GM06990 (cell line): ENCODE measurements at regions not wholly inside any gene's neighbourhood (a gene's known extent, or its start where the extent isn't known, plus 50 kb on each side); places are given as distances from the start of the nearest gene placed in this dataset.

ENCODE experiments used
- DNase-seq: peaks from one replicate; pipeline ENCODE4 v3.0.0-alpha.2; 2011; ENCODE audit not compliant: insufficient read length; ENCODE audit errors: extremely low read depth
- H3K27me3 ChIP-seq: replicated peaks from 2 replicates; pipeline ENCODE4 v1.6.0; 2011; ENCODE audit warnings: low read length; ENCODE audit not compliant: control insufficient read depth, insufficient read depth
- H3K36me3 ChIP-seq: 2 replicates; pipeline ENCODE4 v1.5.1; 2011; ENCODE audit warnings: low read length; ENCODE audit not compliant: control insufficient read depth, insufficient read depth
- H3K4me3 ChIP-seq: replicated peaks from 2 replicates; pipeline ENCODE4 v1.5.1; 2011; ENCODE audit warnings: low read depth, mild to moderate bottlenecking, control low read depth, low read length
- TF ChIP-seq, protein P1 (sequence below): IDR thresholded peaks from 2 replicates; pipeline ENCODE4 v1.5.1; 2011; ENCODE audit warnings: low read length, control low read depth, mild to moderate bottlenecking, inconsistent platforms; ENCODE audit not compliant: insufficient read depth, poor library complexity, severe bottlenecking

DNA sequence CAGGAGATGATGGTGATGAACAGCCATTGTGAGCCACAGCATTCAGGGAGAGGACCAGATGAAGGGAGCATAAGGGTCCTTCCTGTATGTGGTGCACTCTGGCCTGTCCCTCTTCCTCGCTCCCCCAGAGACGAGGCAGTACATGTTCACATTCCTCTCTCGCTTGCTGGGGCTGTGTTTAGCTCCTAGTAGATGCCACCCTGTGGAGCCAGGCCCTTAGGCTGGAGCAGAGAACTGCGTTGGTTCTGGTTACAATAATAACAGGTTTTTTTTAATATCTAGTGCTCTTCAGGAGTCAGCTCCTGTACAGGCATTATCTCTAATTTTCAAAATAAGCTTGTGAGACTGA, 171.1 kb upstream of the MYT1L start:
- Histone ChIP-seq H3K4me3 (no peak overlapping the region), H3K27me3 (no peaks in the 10 kb centered on the region), H3K36me3 (no peaks in the 10 kb centered on the region)
- TF ChIP-seq, protein P1, sequence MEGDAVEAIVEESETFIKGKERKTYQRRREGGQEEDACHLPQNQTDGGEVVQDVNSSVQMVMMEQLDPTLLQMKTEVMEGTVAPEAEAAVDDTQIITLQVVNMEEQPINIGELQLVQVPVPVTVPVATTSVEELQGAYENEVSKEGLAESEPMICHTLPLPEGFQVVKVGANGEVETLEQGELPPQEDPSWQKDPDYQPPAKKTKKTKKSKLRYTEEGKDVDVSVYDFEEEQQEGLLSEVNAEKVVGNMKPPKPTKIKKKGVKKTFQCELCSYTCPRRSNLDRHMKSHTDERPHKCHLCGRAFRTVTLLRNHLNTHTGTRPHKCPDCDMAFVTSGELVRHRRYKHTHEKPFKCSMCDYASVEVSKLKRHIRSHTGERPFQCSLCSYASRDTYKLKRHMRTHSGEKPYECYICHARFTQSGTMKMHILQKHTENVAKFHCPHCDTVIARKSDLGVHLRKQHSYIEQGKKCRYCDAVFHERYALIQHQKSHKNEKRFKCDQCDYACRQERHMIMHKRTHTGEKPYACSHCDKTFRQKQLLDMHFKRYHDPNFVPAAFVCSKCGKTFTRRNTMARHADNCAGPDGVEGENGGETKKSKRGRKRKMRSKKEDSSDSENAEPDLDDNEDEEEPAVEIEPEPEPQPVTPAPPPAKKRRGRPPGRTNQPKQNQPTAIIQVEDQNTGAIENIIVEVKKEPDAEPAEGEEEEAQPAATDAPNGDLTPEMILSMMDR, result no peak
- DNase-seq, result no peak

DNA sequence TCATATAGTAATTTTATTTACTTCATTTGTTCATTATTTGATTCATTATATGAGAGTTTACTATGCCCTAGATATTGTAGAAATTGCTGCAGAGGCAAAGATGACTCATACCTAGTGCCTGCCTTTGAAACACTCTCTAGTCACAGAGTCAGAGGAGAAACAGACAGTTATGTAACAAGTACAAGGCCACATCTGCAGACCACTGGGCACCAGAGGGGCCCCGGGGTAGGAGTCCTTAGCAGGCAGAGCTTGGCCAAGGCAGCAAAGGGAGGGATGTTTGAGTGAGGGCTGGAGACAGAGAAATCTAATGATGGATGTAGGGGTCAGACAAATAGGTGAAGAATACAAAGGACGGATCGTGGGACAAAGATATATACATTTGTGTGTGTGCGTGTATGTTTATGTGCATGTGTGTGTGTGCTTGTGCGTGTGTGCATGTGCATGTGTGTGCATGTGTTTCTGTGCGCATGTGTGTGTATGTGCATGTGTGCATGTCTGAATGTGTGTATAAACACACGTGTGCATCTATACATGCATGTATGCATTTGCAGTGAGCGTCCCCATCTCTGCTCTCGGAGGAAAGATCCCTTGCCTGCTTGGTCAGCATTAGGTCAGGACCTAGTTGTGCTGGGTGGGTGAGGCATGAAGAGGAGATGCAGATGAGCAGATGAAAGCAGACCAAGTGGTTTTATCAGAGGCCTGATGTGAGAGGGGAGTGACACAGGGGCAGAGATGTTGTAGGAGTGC, 170.6 kb upstream of the MYT1L start:
- TF ChIP-seq, protein P1, result no peak

DNA sequence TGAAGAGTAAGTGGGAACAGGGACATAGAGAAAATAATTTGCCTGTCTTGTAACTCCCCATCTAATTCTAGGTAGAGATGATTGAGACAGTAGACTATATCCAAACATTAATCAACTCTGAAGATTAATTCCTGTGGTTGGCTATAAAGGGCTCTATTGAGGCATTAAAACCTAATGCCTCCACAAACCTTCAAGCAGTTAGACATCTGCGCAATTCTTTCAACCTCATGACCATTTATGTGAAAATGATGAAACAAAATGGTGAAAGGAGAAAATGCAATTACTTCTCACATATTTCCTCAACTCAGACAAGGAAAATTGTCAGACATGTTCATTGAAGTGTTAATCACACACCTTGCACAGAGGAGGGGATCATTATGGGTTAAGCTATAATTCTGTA, 164.5 kb upstream of the MYT1L start:
- no peak for DNase-seq
- Histone ChIP-seq H3K4me3 (no peak overlapping the region), H3K27me3 (no peaks in the 10 kb centered on the region), H3K36me3 (no peaks in the 10 kb centered on the region)
- TF ChIP-seq, protein P1, result no peak

More for the DNA sequence above, 170.6 kb upstream of the MYT1L start:
- H3K4me3 ChIP-seq, result no peak overlapping the region
- DNase-seq, result no peak
- no peaks in the 10 kb centered on the region for H3K27me3 ChIP-seq
- no peaks in the 10 kb centered on the region for H3K36me3 ChIP-seq

DNA sequence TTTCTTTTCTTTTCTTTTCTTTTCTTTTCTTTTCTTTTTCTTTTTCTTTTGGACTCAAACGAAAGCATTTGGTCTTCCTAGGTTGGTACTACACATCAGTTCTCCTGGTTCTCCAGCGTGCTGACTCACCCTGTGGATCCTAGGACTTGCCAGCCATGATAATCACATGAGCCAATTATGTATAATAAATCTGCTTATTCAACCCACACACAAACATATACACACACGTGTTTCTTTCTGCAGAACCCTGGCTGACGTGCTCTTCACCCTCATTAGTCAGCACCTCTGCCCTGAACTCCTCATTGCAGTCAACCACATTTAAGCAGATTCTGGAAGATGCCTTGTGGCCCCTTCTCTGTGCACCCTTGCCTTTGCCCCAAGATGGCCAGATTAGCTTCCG, 162.4 kb upstream of the MYT1L start:
- H3K27me3 ChIP-seq, result no peaks in the 10 kb centered on the region
- H3K36me3 ChIP-seq, result no peaks in the 10 kb centered on the region
- TF ChIP-seq, protein P1, result no peak
- no peak overlapping the region for H3K4me3 ChIP-seq
- DNase-seq, result no peak

GRCh38 chr2:2492800-2493199, 161.7 kb upstream of the MYT1L start:
- no peaks in the 10 kb centered on the region for H3K36me3 ChIP-seq
- TF ChIP-seq, protein P1, result no peak

DNA sequence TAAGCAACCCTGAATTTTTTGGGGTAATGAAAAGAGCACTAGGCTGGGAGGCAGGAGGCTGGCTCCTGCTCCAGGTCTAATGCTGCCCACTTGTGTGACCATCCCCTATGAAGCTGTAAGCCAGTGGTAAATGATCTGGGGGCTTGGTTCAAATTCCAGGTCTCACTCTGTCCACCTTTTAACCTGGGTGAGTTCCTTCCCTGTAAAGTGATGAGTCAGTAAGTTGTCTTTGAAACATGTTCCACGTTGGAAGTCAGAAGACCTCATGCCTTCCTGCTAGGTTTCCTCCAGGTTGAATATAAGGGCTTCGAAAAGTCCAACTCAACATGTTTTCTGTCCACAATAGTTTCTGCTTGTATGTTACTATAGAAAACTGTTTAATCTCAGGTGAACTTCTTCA, 160.9 kb upstream of the MYT1L start:
- no peaks in the 10 kb centered on the region for H3K27me3 ChIP-seq
- DNase-seq, result no peak
- H3K4me3 ChIP-seq, result no peak overlapping the region
- H3K36me3 ChIP-seq, result no peaks in the 10 kb centered on the region
- TF ChIP-seq, protein P1, result no peak

More at GRCh38 chr2:2492800-2493199, 161.7 kb upstream of the MYT1L start:
- Histone ChIP-seq H3K4me3 (no peak overlapping the region), H3K27me3 (no peaks in the 10 kb centered on the region)
- no peak for DNase-seq
